ENCODE measurements at regions not wholly inside any gene's neighbourhood (a gene's known extent, or its start where the extent isn't known, plus 50 kb on each side); places are given as distances from the start of the nearest gene placed in this dataset.
A peak's percentile ranks its signal among the peaks of the same experiment; 100 is the strongest.
"Not testable (repeated sequence)": the region's sequence is repeated elsewhere in the genome, so short reads cannot be mapped to it uniquely, and the experiment has no call there.

GRCh38 chr1:104018922-104019674, 269.4 kb downstream of the AMY1C start:
- DNase-seq (ENCODE audit: low read depth in 4 of 4, low spot score in 3 of 4): no peak

DNA sequence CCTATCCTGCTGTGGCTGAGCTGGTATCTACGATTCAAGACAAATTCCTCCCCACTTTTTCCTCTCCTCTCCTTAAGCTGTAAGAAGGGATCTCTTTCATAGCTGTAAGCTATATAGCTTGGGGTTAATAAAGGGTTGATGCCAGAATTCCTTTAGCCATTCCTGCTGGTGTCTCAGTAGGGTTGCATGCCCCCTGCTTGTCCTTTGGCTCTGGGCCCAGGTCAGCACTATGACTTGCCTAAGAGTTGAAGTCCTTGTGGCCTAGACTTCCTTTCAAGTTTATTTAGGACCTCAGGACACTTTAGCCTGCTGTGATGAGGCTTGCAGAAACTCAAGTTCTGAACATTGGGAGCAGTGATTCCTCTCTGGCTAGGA, 270.0 kb downstream of the AMY1C start:
- DNase-seq (ENCODE audit: low read depth in 4 of 4, low spot score in 3 of 4): no peak

- no peak for DNase-seq (ENCODE audit: low read depth in 4 of 4, low spot score in 3 of 4)
These were observed 278.8 kb downstream of the AMY1C start for GRCh38 chr1:104028416-104029035.

- DNase-seq (ENCODE audit: low read depth in 4 of 4, low spot score in 3 of 4): no peak
These were observed 279.8 kb downstream of the AMY1C start for GRCh38 chr1:104029456-104029970.

GRCh38 chr1:104056786-104057185, 307.1 kb downstream of the AMY1C start:
- no peak for DNase-seq (ENCODE audit: low read depth in 4 of 4, low spot score in 3 of 4)

DNA sequence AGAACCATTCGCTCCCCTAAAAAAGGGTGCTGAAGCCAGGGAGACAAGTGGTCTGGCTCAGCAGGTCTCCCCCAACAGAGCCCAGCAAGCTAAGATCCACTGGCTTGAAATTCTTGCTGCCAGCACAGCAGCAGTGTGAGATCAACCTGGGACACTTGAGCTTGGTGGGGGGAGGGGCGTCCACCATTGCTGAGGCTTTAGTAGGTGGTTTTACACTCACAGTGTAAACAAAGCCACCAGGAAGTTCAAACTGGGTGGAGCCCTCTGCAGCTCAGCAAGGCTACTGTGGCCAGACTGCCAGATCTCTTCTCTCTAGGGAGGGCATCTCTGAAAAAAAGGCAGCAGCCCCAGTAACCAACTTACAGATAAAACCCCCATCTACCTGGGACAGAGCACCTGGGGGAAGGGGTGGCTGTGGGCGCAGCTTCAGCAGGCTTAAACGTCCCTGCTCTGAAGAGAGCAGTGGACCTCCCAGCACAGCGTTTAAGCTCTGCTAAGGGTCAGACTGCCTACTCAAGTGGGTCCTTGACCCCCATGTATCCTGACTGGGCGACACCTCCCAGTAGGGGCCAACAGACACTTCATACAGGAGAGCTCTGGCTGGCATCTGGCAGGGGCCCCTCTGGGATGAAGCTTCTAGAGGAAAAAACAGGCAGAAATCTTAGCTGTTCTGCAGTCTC, 307.7 kb downstream of the AMY1C start:
- not testable (repeated sequence) for DNase-seq (ENCODE audit: low read depth in 4 of 4, low spot score in 3 of 4)

- not testable (repeated sequence) for DNase-seq (ENCODE audit: low read depth in 4 of 4, low spot score in 3 of 4)
These were observed 311.9 kb downstream of the AMY1C start for GRCh38 chr1:104061637-104062036.

DNA sequence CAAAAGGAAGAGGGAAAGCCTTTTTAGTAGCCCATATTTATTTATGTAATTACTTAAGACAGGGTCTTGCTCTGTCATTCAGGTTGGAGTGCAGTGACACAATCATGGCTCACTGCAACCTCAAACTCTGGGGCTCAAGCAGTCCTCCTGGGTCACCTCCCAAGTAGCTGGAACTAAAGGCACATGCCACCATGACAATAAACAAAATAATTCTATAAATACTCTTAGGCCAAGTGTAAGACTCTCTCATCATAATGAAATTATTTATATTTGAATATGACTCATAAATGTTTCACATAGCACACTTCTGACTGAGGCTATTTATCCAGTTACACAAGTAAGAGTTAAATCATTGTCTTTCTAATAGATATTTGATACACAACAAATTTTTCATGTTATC, 314.7 kb downstream of the AMY1C start:
- no peak for DNase-seq (ENCODE audit: low read depth in 4 of 4, low spot score in 3 of 4)

DNA sequence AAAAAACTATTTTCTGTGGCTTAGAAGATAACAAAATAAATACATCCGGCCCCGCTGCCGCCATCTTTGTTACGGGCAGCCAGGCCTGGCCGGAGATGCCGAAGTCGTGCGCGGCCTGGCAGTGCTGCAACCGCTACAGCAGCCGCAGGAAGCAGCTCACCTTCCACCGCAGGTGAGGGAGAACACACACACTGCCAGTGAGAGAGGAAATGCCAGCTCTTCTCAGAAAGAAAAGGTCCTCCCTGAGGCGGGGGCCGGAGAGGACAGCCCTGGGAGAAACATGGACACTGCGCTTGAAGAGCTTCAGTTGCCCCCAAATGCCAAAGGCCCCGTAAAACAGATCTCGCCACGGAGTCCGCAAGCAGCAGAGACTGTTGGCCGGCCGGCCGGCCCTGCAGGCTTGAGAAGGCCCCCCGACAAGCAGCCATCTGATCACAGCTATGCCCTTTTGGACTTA, 323.2 kb downstream of the AMY1C start:
- no peak for DNase-seq (ENCODE audit: low read depth in 4 of 4, low spot score in 3 of 4)

DNA sequence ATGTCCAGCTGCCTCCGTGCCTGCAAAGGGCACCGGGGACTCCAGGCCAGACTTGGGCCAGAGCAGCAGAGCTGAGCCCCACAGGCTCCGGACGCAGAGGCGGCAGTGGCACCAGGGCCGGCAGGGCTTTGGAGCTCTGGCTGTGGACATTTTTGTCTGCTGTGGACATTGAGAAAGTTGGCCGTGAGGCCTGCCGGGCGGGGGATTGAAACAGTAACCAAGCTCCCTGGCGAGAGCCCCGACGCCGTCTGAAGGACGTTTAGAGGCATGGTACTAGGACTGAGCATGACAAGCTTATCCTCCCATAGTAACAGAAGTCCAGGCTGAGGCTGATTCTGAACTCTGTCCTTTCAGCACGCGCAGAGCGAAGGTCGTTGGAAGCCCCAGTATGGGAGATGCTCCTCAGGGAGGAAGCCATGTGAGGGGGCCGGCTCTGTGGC, 323.8 kb downstream of the AMY1C start:
- no peak for DNase-seq (ENCODE audit: low read depth in 4 of 4, low spot score in 3 of 4)

GRCh38 chr1:104082221-104082620, 332.5 kb downstream of the AMY1C start:
- no peak for DNase-seq (ENCODE audit: low read depth in 4 of 4, low spot score in 3 of 4)

DNA sequence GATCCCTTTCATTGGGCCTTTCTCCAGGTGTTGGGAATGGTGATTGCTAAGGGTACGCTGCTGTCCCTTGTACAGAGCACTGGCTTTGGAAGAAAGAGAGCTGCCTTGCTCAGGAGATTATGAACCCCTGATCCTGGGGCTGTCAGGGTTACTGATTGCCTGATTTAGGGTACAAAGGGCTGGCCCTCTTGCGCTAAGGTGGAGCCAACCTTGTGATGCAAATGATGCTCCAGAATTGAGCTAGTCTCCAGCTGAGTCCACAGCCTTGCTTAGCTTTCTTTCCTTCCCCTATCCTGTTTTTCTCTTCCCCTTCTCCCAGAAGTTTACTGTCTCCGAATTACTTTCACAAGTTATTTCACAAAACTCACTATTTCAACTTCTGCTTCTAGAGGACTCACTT, 334.7 kb downstream of the AMY1C start:
- DNase-seq (ENCODE audit: low read depth in 4 of 4, low spot score in 3 of 4): no peak

- DNase-seq (ENCODE audit: low read depth in 4 of 4, low spot score in 3 of 4): no peak
These were observed 343.0 kb downstream of the AMY1C start for GRCh38 chr1:104092698-104093097.

GRCh38 chr1:104098837-104099236, 349.1 kb downstream of the AMY1C start:
- no peak for DNase-seq (ENCODE audit: low read depth in 4 of 4, low spot score in 3 of 4)

- DNase-seq (ENCODE audit: low read depth in 4 of 4, low spot score in 3 of 4): no peak
These were observed 350.4 kb downstream of the AMY1C start for GRCh38 chr1:104100115-104100514.

- no peak for DNase-seq (ENCODE audit: low read depth in 4 of 4, low spot score in 3 of 4)
These were observed 355.8 kb downstream of the AMY1C start for GRCh38 chr1:104105465-104105864.

DNA sequence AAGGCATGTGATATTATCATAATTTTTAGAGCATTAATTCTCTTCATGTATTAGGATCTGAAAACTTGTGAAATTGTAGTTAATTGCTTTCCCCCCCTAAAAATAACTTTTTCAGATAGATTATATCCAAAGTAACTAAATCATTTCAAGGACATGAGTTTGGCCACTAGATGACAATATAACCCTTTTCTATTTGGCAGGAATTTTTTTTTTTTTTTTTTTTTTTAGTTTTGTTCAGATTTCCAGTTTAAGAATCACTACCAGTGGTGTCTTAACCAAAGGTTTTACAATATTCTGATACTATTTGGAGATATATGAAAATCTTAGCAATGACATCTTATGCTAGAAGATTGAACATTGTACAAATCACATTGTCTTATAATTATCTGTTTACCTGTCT, 370.8 kb downstream of the AMY1C start:
- DNase-seq (ENCODE audit: low read depth in 4 of 4, low spot score in 3 of 4): no peak

GRCh38 chr1:104121271-104121670, 371.6 kb downstream of the AMY1C start:
- DNase-seq (ENCODE audit: low read depth in 4 of 4, low spot score in 3 of 4): no peak

- no peak for DNase-seq (ENCODE audit: low read depth in 4 of 4, low spot score in 3 of 4)
These were observed 375.6 kb downstream of the AMY1C start for GRCh38 chr1:104125266-104125665.

DNA sequence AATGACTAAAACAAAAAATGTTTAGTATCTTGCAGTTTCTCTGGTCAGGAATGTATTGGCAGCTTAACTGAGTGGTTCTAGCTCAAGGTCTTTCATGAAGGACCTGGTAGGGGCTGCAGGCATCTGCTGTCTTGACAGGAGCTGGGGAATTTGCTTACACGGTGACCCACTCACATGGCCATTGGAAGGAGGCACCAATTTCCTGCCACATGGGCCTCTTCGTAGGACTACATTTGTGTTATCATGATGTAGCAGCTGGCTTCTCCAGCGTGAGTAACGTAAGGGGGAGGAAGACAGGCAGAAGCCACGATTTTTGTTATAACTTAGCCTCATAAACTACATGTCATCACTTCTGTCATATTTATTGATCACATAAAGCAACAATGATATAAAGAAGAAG, 376.3 kb downstream of the AMY1C start:
- DNase-seq (ENCODE audit: low read depth in 4 of 4, low spot score in 3 of 4): no peak

DNA sequence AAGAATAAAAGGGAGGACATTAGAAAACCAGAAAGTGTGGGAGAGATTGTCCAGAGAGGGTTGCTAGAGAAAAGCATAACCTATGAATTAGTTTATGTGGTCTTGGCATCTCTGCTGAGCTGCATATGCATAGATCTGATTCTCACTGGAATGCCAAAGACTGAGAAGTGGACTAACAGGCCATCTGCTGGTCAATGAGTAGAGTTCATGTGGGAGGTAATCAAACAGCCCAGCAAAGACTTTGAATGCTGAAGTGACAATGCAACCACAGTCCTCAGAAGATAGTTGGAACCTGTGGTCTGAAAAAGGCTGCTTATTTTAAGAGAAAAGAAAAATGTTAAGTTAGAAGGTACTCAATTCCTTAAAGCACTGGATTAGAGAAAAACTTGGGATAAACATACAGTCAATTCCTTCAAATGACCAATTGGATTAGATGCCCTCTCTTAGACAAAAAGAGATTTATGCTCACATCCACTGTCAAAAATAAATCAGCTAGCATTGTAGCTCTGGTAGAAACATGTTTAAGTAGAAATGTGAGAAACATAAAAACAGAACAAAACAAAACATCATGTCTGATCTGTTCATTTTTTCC, 382.8 kb downstream of the AMY1C start:
- DNase-seq (ENCODE audit: low read depth in 4 of 4, low spot score in 3 of 4): peak; percentile 2 to 36 (median 5)

Measured in left renal pelvis (tissue), 4 donors.